Renal cortex interstitium (tissue), 11 donors: ENCODE measurements at regions not wholly inside any gene's neighbourhood (a gene's known extent, or its start where the extent isn't known, plus 50 kb on each side); places are given as distances from the start of the nearest gene placed in this dataset.
A peak's percentile ranks its signal among the peaks of the same experiment; 100 is the strongest.

Experiments
- DNase-seq, 11 donors: peaks; one replicate each; pipeline ENCODE4 v3.0.0-alpha.2; 2013; ENCODE audit warnings: low read depth in 9 of 11, low spot score in 4 of 11; ENCODE audit errors: extremely low read depth in 1 of 11

- no peak for DNase-seq
Measured at GRCh38 chr21:16310176-16310575, 580.4 kb downstream of the USP25 start.

GRCh38 chr21:16311229-16311628 lies 581.4 kb downstream of the USP25 start:
- no peak for DNase-seq

DNA sequence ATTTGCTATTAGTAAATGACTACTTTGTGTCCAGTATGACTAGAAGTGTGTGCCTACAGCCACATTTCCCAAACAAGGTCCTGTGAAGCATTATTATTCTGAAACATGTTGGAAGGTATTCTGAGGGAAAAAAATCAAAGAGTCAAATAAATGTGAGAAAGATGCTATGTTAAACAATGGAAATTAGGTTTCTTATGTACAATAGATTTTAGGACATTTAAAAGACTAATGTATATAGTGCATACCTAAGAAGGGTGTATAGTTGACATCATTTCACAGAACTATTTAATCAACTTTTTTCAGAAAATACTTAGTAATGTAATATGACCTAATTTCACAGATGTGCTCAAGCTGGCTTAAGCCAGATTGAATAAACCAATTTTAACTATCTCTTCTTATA lies 582.5 kb downstream of the USP25 start:
- DNase-seq: no peak

- no peak for DNase-seq
Measured at GRCh38 chr21:16315223-16315622, 585.4 kb downstream of the USP25 start.

DNA sequence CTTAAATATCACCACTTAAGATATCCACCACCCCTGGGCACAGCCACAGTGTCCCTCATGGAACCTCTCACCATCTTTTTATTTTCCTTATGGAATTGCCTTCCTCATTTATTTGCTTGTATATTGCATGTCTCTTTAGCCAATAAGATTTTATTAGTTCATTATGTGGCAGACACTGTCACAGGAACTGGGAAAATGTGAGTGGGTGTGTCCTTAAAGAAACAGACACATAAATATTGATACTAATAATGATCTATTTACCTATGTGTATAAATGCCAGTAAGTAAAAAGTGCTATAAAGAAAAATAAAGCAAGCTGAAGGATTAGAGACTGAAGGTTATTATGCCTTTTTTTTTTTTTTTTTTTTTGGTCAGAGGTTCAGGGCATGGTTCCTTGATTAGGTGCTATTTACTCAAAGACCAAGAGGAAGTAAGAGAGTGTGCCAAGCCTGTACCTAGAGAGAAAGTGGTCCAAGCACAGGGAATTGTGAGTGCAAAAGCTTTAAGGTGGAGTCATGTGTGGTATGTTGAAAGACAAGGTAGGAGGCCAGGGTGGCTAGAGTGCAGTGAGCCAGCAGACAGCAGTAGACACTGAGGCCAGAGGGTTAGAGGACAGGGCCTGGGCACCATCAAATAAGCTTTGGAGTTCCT lies 589.0 kb downstream of the USP25 start:
- DNase-seq: no peak

GRCh38 chr21:16320110-16320509 lies 590.3 kb downstream of the USP25 start:
- DNase-seq: no peak

GRCh38 chr21:16322454-16322853 lies 592.7 kb downstream of the USP25 start:
- DNase-seq: no peak

GRCh38 chr21:16323596-16323995 lies 593.8 kb downstream of the USP25 start:
- DNase-seq: no peak

GRCh38 chr21:16324630-16325029 lies 594.8 kb downstream of the USP25 start:
- no peak for DNase-seq

DNA sequence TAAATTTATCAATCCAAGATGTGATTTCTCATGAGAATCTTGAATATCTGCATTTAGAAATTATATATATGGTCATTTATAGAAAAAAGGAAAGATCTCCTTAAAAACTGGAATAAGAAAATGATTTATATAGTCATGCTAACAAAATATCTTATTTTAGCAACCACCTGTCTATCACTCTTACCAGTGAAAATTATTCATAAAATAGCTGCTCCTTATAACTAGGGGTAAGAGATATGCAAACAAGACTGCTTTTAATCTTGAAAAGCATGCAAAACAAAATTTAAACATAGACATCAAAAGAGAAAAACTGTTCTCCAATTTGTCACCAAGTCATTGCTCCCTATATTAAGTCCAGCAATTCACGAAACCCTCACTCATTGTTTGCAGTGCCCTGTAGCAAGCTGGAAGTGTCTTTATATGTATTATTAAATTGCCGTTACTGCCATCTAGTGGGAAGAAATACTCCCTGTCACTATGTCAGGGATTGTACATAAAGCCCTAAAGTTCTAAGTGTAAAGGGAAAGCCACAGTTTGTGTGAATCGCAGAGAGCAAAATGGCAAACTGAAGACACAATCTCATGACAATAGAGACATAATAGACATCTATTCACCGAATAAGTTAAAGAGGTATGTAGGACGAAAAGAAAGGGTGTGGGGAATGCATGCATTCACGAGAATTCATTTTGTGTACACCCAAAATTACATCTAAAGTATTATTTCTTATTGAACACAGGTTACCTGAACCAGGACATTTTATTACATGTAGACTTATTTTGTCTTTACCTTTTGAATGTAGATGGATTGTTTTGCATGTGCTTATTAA lies 600.5 kb downstream of the USP25 start:
- DNase-seq: peak; percentile 49 to 86 (median 74)

- DNase-seq: no peak
Measured at GRCh38 chr21:16330908-16331268, 601.1 kb downstream of the USP25 start.

- no peak for DNase-seq
Measured at GRCh38 chr21:16337266-16337665, 607.5 kb downstream of the USP25 start.

GRCh38 chr21:16342932-16343331 lies 613.1 kb downstream of the USP25 start:
- no peak for DNase-seq

DNA sequence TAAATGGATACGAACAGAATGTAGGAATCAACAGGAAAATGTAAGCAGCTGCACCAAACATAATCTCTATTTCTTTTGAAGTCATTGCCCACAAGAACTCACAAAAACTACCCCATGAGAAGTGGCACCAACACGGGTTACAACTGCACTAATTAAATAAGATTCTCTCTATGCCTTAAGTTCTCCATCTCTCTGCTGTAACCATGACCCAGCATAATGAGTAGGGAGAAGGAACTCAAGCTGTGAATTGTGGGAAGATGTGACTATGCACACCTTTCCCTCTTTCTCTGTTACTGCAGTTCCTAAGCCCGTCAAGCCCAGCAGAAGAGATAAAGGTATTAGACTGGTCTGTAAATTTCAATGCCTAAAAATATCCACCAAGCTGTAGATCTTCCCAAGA lies 614.0 kb downstream of the USP25 start:
- no peak for DNase-seq

DNA sequence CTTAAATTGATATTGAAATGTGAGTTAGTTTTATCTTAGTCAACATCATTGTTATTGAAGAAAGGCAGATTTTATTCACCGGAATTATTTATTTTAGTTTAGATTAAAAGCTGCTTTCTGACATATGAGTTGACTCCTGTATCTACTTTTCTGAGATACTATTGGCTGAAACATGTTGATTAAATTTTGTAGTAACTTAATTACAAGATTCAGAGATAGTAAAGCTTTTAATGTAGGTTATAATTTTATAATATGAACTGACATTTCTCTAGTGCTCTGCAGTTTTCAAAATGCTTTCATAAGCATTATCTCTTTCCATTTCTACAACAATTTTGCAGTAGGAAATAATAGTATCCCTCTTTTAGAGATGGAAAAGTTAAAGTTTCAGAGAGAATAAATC lies 616.0 kb downstream of the USP25 start:
- DNase-seq: no peak

DNA sequence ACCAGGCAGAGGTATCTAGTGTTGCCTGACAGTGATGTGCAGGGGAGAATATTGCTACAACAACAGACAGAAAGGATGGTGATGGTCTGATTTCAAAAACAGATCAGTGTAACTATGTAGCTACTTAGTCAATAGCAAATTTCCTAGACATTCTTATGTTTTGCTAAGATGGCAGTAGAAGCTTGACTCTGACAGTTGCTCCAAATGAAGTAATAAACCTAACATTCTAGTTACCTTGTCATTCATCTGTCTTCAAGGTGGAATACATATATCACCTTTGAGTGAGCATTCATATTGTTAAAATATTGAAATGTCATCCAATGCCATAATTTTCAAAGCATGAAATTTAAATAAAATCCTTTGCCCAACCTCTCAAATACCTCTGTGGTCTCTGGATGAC lies 617.4 kb downstream of the USP25 start:
- DNase-seq: no peak

GRCh38 chr21:16353764-16354163 lies 624.0 kb downstream of the USP25 start:
- DNase-seq: no peak

- DNase-seq: no peak
Measured at GRCh38 chr21:16357994-16358393, 628.2 kb downstream of the USP25 start.

DNA sequence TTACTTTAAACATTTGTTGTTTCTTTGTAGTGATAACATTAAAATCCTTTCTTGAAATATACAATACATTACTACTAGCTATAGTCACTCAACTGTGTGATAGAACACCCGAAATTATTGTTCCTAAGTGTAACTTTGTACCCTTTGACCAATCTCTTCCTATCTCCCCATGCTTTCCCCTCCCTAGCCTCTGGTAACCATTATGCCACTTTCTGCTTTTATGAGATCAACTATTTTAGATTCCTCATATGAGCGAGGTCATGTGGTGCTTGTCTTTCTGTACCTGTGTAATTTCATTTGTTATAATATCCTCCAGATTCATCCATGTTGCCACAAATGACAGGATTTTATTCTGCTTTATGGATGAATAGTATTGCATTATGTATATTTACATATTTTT lies 629.0 kb downstream of the USP25 start:
- no peak for DNase-seq

DNA sequence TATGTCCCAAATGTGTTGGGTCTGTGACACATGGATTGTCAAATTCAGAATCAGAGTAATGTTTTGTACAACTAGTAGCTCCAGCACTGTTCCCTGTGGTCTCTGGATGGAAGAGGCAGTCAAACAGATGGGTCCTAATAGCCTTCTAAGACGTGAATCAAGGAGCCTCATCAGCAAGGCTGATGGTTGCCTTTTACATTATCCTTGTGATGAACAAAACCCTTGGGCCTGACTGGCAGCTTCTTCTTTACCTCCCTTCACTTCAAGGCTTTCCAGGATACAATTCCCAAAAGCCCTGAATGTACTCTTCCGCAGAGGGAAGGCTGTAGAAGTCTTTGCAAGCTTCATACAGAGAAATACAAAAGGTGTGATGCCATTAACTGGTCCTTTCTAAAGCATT lies 633.3 kb downstream of the USP25 start:
- no peak for DNase-seq

- peak in 3 of 11 donors; percentile 6 to 30 (median 11) for DNase-seq
Measured at GRCh38 chr21:16363518-16363917, 633.7 kb downstream of the USP25 start.
